T-helper 17 cell (primary cell): ENCODE measurements at regions not wholly inside any gene's neighbourhood (a gene's known extent, or its start where the extent isn't known, plus 50 kb on each side); places are given as distances from the start of the nearest gene placed in this dataset.

Source experiments
- ATAC-seq: fragments of 150-1000 bp; cut with Tn5 transposase; 2 replicates; pipeline ENCODE4 v1.10.0; 2021; ENCODE audit warnings: mild to moderate bottlenecking, moderate library complexity
- DNase-seq, 3 donors: peaks; one replicate each; pipeline versions ENCODE4 v3.0.0 to v3.0.0-alpha.2; 2020 to 2021
- H3K9me3 ChIP-seq: one replicate; pipeline ENCODE4 v1.7.0; 2013; ENCODE audit warnings: low read length, mild to moderate bottlenecking; ENCODE audit not compliant: control insufficient read depth, poor library complexity, severe bottlenecking
- H3K27ac Mint-ChIP-seq: one replicate; pipeline ENCODE4 v1.8.0; 2022; ENCODE audit warnings: mild to moderate bottlenecking, moderate library complexity, mixed read lengths
- H3K27me3 Mint-ChIP-seq: one replicate; pipeline ENCODE4 v1.8.0; 2022; ENCODE audit warnings: mixed read lengths
- H3K36me3 Mint-ChIP-seq: one replicate; pipeline ENCODE4 v1.8.0; 2022; ENCODE audit warnings: low read depth, mixed read lengths
- H3K4me1 Mint-ChIP-seq: one replicate; pipeline ENCODE4 v1.8.0; 2022; ENCODE audit warnings: mild to moderate bottlenecking, mixed read lengths
- H3K4me3 Mint-ChIP-seq: one replicate; pipeline ENCODE4 v1.8.0; 2022; ENCODE audit warnings: mild to moderate bottlenecking, moderate library complexity, mixed read lengths

DNA sequence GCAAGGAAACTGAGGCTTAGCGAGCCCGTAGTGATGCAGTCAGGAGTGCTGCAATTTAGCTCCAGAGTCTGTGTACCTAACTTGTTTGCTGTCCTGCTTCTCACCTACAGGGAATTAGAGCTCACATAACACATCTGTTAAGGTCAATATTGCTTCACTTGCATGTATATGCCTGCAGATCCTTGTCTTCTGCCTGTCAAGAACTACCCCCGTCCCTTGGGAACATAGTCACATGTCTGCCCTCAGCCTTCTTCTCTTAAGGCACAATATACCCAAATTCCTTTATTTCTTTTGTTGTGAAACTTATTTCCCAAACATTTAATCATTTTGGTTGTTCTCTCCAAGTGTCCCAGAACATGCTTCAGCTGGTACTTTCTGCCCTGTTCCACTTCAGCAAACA lies 103.3 kb upstream of the LEF1 start:
- no peaks in the 10 kb centered on the region for H3K9me3 ChIP-seq
- no peaks in the 10 kb centered on the region for H3K27me3 Mint-ChIP-seq
- H3K4me1 Mint-ChIP-seq, result peaks cover 2% of the 10 kb centered on the region
- no peak overlapping the region for H3K4me3 Mint-ChIP-seq
- peaks cover 2% of the 10 kb centered on the region for H3K36me3 Mint-ChIP-seq
- ATAC-seq, result no peak
- H3K27ac Mint-ChIP-seq, result no peak overlapping the region
- DNase-seq, result no peak

GRCh38 chr4:108270466-108271450 lies 102.0 kb upstream of the LEF1 start:
- no peak overlapping the region for H3K4me3 Mint-ChIP-seq
- ATAC-seq (no peak), DNase-seq (no peak)
- H3K27ac Mint-ChIP-seq, result no peak overlapping the region
- H3K9me3 ChIP-seq, result no peaks in the 10 kb centered on the region
- peaks cover 2% of the 10 kb centered on the region for H3K36me3 Mint-ChIP-seq
- H3K4me1 Mint-ChIP-seq, result peaks cover 2% of the 10 kb centered on the region
- H3K27me3 Mint-ChIP-seq, result no peaks in the 10 kb centered on the region

DNA sequence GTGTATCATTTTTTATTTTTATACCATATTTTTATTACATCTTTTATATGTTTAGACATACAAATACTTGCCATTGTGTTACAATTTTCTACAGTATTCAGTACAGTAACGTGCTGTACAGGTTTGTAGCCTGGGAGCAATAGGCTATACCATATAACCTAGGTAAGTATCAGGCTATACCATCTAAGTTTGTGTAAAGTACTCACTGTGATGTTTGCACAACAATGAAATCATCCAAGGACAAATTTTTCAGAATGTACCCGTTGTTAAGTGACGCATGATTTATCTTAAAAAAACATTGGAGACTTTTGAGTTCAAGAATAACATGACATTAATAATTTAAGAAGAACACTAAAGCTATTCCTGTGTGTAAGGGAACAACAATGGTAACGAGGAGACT lies 96.0 kb upstream of the LEF1 start:
- Mint-ChIP-seq H3K4me3 (no peak overlapping the region), H3K36me3 (peaks cover 3% of the 10 kb centered on the region), H3K4me1 (peaks cover 2% of the 10 kb centered on the region), H3K27me3 (peaks cover 6% of the 10 kb centered on the region), H3K27ac (no peak overlapping the region)
- no peak for ATAC-seq
- no peaks in the 10 kb centered on the region for H3K9me3 ChIP-seq
- DNase-seq, result no peak

- no peak overlapping the region for H3K4me3 Mint-ChIP-seq
- H3K27me3 Mint-ChIP-seq, result peaks cover 6% of the 10 kb centered on the region
- H3K36me3 Mint-ChIP-seq, result peaks cover 3% of the 10 kb centered on the region
- no peak overlapping the region for H3K27ac Mint-ChIP-seq
- no peaks in the 10 kb centered on the region for H3K9me3 ChIP-seq
- DNase-seq (no peak), ATAC-seq (no peak)
- peaks cover 2% of the 10 kb centered on the region for H3K4me1 Mint-ChIP-seq
Observed at GRCh38 chr4:108263057-108263456, 94.3 kb upstream of the LEF1 start.

DNA sequence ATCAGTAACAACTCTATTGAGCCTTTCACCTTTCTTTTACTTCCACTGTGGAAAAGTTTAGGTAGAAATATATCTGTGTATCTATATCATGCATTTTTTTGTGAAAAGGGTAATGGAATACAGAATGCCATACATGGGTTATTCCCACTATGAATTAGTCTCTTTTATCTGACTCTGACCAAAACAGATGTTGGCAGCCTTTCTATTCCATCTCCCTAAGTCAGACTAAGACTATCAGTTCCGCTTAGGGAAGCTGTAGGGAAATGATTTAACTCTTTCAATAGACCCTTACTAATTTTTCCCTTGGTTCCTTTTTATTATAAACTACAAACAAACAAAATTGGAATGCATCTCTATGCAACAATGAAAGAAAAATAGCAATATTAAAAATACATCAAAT lies 92.3 kb upstream of the LEF1 start:
- DNase-seq (no peak), ATAC-seq (no peak)
- H3K4me1 Mint-ChIP-seq, result peaks cover 2% of the 10 kb centered on the region
- no peak overlapping the region for H3K4me3 Mint-ChIP-seq
- peaks cover 6% of the 10 kb centered on the region for H3K27me3 Mint-ChIP-seq
- H3K36me3 Mint-ChIP-seq, result peaks cover 3% of the 10 kb centered on the region
- no peaks in the 10 kb centered on the region for H3K9me3 ChIP-seq
- no peak overlapping the region for H3K27ac Mint-ChIP-seq

- H3K4me3 Mint-ChIP-seq, result no peak overlapping the region
- no peaks in the 10 kb centered on the region for H3K27me3 Mint-ChIP-seq
- peaks cover 4% of the 10 kb centered on the region for H3K36me3 Mint-ChIP-seq
- H3K4me1 Mint-ChIP-seq, result peaks cover 2% of the 10 kb centered on the region
- no peak overlapping the region for H3K27ac Mint-ChIP-seq
- H3K9me3 ChIP-seq, result no peaks in the 10 kb centered on the region
- ATAC-seq (no peak), DNase-seq (no peak)
Observed at GRCh38 chr4:108256538-108256937, 87.8 kb upstream of the LEF1 start.

DNA sequence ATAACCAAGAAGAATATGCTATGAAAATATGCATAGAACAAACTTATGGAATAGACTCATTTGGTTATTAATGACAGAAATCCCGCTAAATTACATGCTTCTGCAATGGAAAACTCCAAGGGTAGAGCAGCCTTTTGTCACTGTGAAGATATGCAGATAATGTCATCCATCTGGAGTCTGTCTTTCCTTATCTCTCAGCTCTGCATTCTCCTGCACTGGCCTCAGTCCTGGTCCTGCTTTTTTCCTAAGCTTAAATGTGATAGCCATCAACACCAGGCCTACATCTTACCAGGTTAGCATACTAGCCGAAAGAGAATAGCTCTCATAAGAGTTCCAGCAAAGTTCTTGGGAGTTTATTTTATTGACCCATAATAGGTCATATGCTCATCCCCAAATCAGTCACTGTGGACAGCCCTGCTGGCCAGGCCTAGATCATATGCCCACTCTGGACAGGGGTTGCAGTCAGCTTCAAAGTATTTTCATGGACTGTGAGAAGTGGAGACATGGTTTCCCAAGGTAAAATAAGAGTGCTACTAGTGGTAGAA lies 86.5 kb upstream of the LEF1 start:
- DNase-seq (no peak), ATAC-seq (no peak)
- H3K9me3 ChIP-seq, result no peaks in the 10 kb centered on the region
- Mint-ChIP-seq H3K4me3 (no peak overlapping the region), H3K27ac (no peak overlapping the region), H3K27me3 (no peaks in the 10 kb centered on the region), H3K4me1 (no peaks in the 10 kb centered on the region), H3K36me3 (peaks cover 4% of the 10 kb centered on the region)

- H3K9me3 ChIP-seq, result no peaks in the 10 kb centered on the region
- no peak for DNase-seq
- Mint-ChIP-seq H3K27me3 (no peaks in the 10 kb centered on the region), H3K4me3 (no peak overlapping the region), H3K27ac (no peak overlapping the region), H3K4me1 (no peaks in the 10 kb centered on the region), H3K36me3 (peaks cover 4% of the 10 kb centered on the region)
- ATAC-seq, result no peak
Observed at GRCh38 chr4:108249397-108249796, 80.7 kb upstream of the LEF1 start.

GRCh38 chr4:108247387-108248049 lies 78.8 kb upstream of the LEF1 start:
- Mint-ChIP-seq H3K27ac (no peak overlapping the region), H3K4me3 (no peak overlapping the region), H3K4me1 (no peaks in the 10 kb centered on the region), H3K27me3 (no peaks in the 10 kb centered on the region), H3K36me3 (no peaks in the 10 kb centered on the region)
- ATAC-seq (no peak), DNase-seq (no peak)
- H3K9me3 ChIP-seq, result no peaks in the 10 kb centered on the region

DNA sequence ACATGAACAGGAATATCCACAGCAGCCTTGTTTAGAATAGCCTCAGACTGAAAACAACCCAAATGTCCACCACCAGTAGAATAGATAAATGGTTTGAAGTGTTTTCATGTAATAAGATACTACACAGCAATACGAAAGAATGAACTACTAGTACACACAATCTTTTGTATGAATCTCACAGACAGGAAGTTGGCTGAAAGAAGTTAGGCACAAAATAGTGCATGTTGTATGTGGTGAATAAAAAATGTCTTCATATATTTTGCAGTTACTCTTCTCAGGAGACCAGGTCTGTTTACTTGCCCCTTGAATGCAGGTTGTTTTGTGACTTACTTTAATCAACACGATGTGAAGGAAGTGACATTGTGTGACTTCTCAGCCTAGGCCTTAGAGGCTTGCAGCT lies 75.9 kb upstream of the LEF1 start:
- H3K36me3 Mint-ChIP-seq, result no peaks in the 10 kb centered on the region
- ATAC-seq, result no peak
- no peaks in the 10 kb centered on the region for H3K4me1 Mint-ChIP-seq
- no peaks in the 10 kb centered on the region for H3K27me3 Mint-ChIP-seq
- no peak overlapping the region for H3K4me3 Mint-ChIP-seq
- no peak overlapping the region for H3K27ac Mint-ChIP-seq
- H3K9me3 ChIP-seq, result peaks cover 3% of the 10 kb centered on the region
- no peak for DNase-seq

GRCh38 chr4:108240366-108240765 lies 71.6 kb upstream of the LEF1 start:
- Mint-ChIP-seq H3K4me1 (no peaks in the 10 kb centered on the region), H3K36me3 (no peaks in the 10 kb centered on the region), H3K4me3 (no peak overlapping the region), H3K27ac (no peak overlapping the region), H3K27me3 (peaks cover 6% of the 10 kb centered on the region)
- peaks cover 3% of the 10 kb centered on the region for H3K9me3 ChIP-seq
- DNase-seq (no peak), ATAC-seq (no peak)

- no peaks in the 10 kb centered on the region for H3K36me3 Mint-ChIP-seq
- no peak overlapping the region for H3K27ac Mint-ChIP-seq
- DNase-seq, result no peak
- peaks cover 3% of the 10 kb centered on the region for H3K9me3 ChIP-seq
- no peaks in the 10 kb centered on the region for H3K4me1 Mint-ChIP-seq
- H3K4me3 Mint-ChIP-seq, result no peak overlapping the region
- no peak for ATAC-seq
- H3K27me3 Mint-ChIP-seq, result peaks cover 6% of the 10 kb centered on the region
Observed at GRCh38 chr4:108237693-108238092, 69.0 kb upstream of the LEF1 start.

- peaks cover 2% of the 10 kb centered on the region for H3K4me1 Mint-ChIP-seq
- no peak for ATAC-seq
- H3K4me3 Mint-ChIP-seq, result no peak overlapping the region
- DNase-seq, result no peak
- no peaks in the 10 kb centered on the region for H3K9me3 ChIP-seq
- H3K36me3 Mint-ChIP-seq, result no peaks in the 10 kb centered on the region
- peaks cover 6% of the 10 kb centered on the region for H3K27me3 Mint-ChIP-seq
- no peak overlapping the region for H3K27ac Mint-ChIP-seq
Observed at GRCh38 chr4:108236264-108236663, 67.5 kb upstream of the LEF1 start.
